ENCODE measurements at regions not wholly inside any gene's neighbourhood (a gene's known extent, or its start where the extent isn't known, plus 50 kb on each side); places are given as distances from the start of the nearest gene placed in this dataset.

GRCh38 chr4:96652158-96652557 is 812.3 kb downstream of the PDHA2 start:
- peaks cover 13% of the 10 kb centered on the region; the same call in 1 of the 2 replicates for H3K9me3 ChIP-seq (ENCODE audit: insufficient read depth, low read length)
- H3K4me1 ChIP-seq (ENCODE audit: insufficient read depth, insufficient read length) = no peaks in the 10 kb centered on the region
- no peak overlapping the region for H3K4me3 ChIP-seq (ENCODE audit: insufficient read length, low read depth)
- no peaks in the 10 kb centered on the region for H3K27me3 ChIP-seq (ENCODE audit: insufficient read depth, insufficient read length)
- no peak overlapping the region for H3K9ac ChIP-seq (ENCODE audit: insufficient read length, low read depth)
- no peaks in the 10 kb centered on the region for H3K36me3 ChIP-seq (ENCODE audit: insufficient read depth, insufficient read length, low read length)
- no peak for DNase-seq (ENCODE audit: low read depth, low spot score)
- no peak for TF ChIP-seq YY1 (IDR thresholded peaks at IDR 0.05; ENCODE audit: insufficient read depth, insufficient read length)

GRCh38 chr4:96652821-96653220 is 812.9 kb downstream of the PDHA2 start:
- TF ChIP-seq ZNF274 (IDR thresholded peaks at IDR 0.05; ENCODE audit: low read depth, low read length) (no peak), YY1 (IDR thresholded peaks at IDR 0.05; ENCODE audit: insufficient read depth, insufficient read length) (no peak), SUZ12 (IDR thresholded peaks at IDR 0.05; ENCODE audit: extremely low read depth, insufficient read depth, insufficient read length) (no peak)
- Histone ChIP-seq H3K36me3 (ENCODE audit: insufficient read depth, insufficient read length, low read length) (no peaks in the 10 kb centered on the region), H3K27me3 (ENCODE audit: insufficient read depth, insufficient read length) (no peaks in the 10 kb centered on the region), H3K9ac (ENCODE audit: insufficient read length, low read depth) (no peak overlapping the region), H3K4me1 (ENCODE audit: insufficient read depth, insufficient read length) (no peaks in the 10 kb centered on the region), H3K9me3 (ENCODE audit: insufficient read depth, low read length) (peaks cover 13% of the 10 kb centered on the region; the same call in 1 of the 2 replicates), H3K4me3 (ENCODE audit: insufficient read length, low read depth) (no peak overlapping the region)
- DNase-seq (ENCODE audit: low read depth, low spot score) = no peak

GRCh38 chr4:96654045-96654444 is 814.2 kb downstream of the PDHA2 start:
- Histone ChIP-seq H3K4me1 (ENCODE audit: insufficient read depth, insufficient read length) (no peaks in the 10 kb centered on the region), H3K4me3 (ENCODE audit: insufficient read length, low read depth) (no peak overlapping the region), H3K9ac (ENCODE audit: insufficient read length, low read depth) (no peak overlapping the region), H3K27me3 (ENCODE audit: insufficient read depth, insufficient read length) (no peaks in the 10 kb centered on the region), H3K9me3 (ENCODE audit: insufficient read depth, low read length) (peaks cover 13% of the 10 kb centered on the region; the same call in 1 of the 2 replicates), H3K36me3 (ENCODE audit: insufficient read depth, insufficient read length, low read length) (no peaks in the 10 kb centered on the region)
- TF ChIP-seq SUZ12 (IDR thresholded peaks at IDR 0.05; ENCODE audit: extremely low read depth, insufficient read depth, insufficient read length) (no peak), YY1 (IDR thresholded peaks at IDR 0.05; ENCODE audit: insufficient read depth, insufficient read length) (no peak)
- DNase-seq (ENCODE audit: low read depth, low spot score) = no peak

- DNase-seq (ENCODE audit: low read depth, low spot score) = no peak
- Histone ChIP-seq H3K36me3 (ENCODE audit: insufficient read depth, insufficient read length, low read length) (no peaks in the 10 kb centered on the region), H3K4me3 (ENCODE audit: insufficient read length, low read depth) (no peak overlapping the region), H3K9ac (ENCODE audit: insufficient read length, low read depth) (no peak overlapping the region), H3K4me1 (ENCODE audit: insufficient read depth, insufficient read length) (no peaks in the 10 kb centered on the region), H3K27me3 (ENCODE audit: insufficient read depth, insufficient read length) (no peaks in the 10 kb centered on the region), H3K9me3 (ENCODE audit: insufficient read depth, low read length) (no peaks in the 10 kb centered on the region)
- TF ChIP-seq YY1 (IDR thresholded peaks at IDR 0.05; ENCODE audit: insufficient read depth, insufficient read length) (no peak), ZNF274 (IDR thresholded peaks at IDR 0.05; ENCODE audit: low read depth, low read length) (no peak), SUZ12 (IDR thresholded peaks at IDR 0.05; ENCODE audit: extremely low read depth, insufficient read depth, insufficient read length) (no peak)
Observed at GRCh38 chr4:96670381-96670780, 830.5 kb downstream of the PDHA2 start.

DNA sequence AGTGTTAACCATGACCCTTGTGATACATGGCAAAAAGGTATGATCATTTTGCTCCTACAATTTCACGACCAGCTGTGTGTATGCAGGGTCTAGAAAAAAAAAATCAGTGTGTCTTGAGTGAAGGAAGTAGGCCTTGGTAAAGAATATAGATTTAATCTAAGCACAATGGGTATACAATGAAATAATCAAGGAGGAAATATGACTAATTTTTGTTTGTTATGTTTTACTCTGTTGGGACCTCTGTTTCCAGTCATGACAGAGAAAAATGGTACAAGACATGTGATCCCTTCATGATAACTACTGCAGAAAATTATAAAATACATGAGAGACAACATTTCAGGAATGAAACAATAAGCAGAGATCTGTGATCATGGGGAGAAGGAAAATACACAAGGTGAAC is 835.5 kb downstream of the PDHA2 start:
- H3K36me3 ChIP-seq (ENCODE audit: insufficient read depth, insufficient read length, low read length) = no peaks in the 10 kb centered on the region
- no peaks in the 10 kb centered on the region for H3K27me3 ChIP-seq (ENCODE audit: insufficient read depth, insufficient read length)
- H3K9ac ChIP-seq (ENCODE audit: insufficient read length, low read depth) = no peak overlapping the region
- TF ChIP-seq YY1 (IDR thresholded peaks at IDR 0.05; ENCODE audit: insufficient read depth, insufficient read length) (no peak), SUZ12 (IDR thresholded peaks at IDR 0.05; ENCODE audit: extremely low read depth, insufficient read depth, insufficient read length) (no peak), ZNF274 (IDR thresholded peaks at IDR 0.05; ENCODE audit: low read depth, low read length) (no peak)
- DNase-seq (ENCODE audit: low read depth, low spot score) = no peak
- no peaks in the 10 kb centered on the region; the same call in 1 of the 2 replicates for H3K9me3 ChIP-seq (ENCODE audit: insufficient read depth, low read length)
- no peaks in the 10 kb centered on the region for H3K4me1 ChIP-seq (ENCODE audit: insufficient read depth, insufficient read length)
- no peak overlapping the region for H3K4me3 ChIP-seq (ENCODE audit: insufficient read length, low read depth)

DNA sequence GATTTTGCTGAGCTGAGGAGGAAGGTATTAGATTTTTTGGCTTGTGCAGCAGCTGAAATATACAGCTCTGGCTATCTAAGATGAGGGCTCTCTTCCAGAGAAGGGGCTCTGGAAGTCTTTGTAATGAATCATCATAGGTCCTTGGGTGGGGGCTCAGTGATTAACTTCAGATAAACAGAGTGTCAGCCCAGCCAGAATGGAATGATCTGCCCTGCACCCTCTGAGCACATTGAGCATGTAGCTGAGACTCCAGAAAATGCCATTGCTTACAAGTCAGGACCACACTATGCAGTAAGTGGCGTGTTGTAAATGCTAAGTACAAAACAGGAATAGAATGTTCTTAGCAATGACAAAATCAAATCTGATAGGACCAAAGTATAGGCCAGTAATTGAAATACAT is 836.0 kb downstream of the PDHA2 start:
- Histone ChIP-seq H3K4me1 (ENCODE audit: insufficient read depth, insufficient read length) (no peaks in the 10 kb centered on the region), H3K36me3 (ENCODE audit: insufficient read depth, insufficient read length, low read length) (no peaks in the 10 kb centered on the region), H3K27me3 (ENCODE audit: insufficient read depth, insufficient read length) (no peaks in the 10 kb centered on the region), H3K9ac (ENCODE audit: insufficient read length, low read depth) (no peak overlapping the region), H3K9me3 (ENCODE audit: insufficient read depth, low read length) (no peaks in the 10 kb centered on the region; the same call in 1 of the 2 replicates), H3K4me3 (ENCODE audit: insufficient read length, low read depth) (no peak overlapping the region)
- DNase-seq (ENCODE audit: low read depth, low spot score) = no peak
- TF ChIP-seq YY1 (IDR thresholded peaks at IDR 0.05; ENCODE audit: insufficient read depth, insufficient read length) (no peak), SUZ12 (IDR thresholded peaks at IDR 0.05; ENCODE audit: extremely low read depth, insufficient read depth, insufficient read length) (no peak), ZNF274 (IDR thresholded peaks at IDR 0.05; ENCODE audit: low read depth, low read length) (no peak)

DNA sequence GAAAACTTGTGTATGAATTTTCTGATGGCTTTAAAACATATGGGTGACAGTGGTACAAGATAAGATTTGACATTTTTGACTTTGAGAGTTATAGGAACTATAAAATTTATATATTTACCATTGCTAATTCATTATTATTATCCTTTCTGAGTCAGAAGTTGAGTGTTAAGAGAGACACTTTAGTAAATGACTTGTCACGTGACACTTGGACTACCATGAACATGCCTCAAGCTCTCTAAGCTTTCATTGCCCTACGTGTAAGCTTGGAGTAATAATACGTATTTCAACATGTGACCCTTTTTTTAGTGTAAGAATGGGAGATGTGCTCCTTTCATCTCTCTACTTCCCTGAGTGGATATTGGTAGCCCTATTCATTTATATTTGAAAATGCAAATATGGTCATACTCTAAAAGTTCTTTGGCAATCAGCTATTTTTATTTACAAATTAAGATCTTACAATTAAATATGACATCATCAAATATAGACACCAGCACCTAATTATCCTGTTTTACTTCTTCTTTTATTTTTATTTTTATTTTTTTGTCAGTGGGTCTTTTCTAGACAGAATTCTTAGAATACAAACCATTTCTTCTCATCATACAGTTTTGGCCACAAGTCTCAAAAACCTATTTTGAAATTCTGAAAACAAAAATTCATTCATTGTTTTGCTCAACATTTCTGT is 837.0 kb downstream of the PDHA2 start:
- no peak for DNase-seq (ENCODE audit: low read depth, low spot score)
- H3K9me3 ChIP-seq (ENCODE audit: insufficient read depth, low read length) = no peaks in the 10 kb centered on the region; the same call in 1 of the 2 replicates
- H3K36me3 ChIP-seq (ENCODE audit: insufficient read depth, insufficient read length, low read length) = no peaks in the 10 kb centered on the region
- H3K27me3 ChIP-seq (ENCODE audit: insufficient read depth, insufficient read length) = no peaks in the 10 kb centered on the region
- H3K4me3 ChIP-seq (ENCODE audit: insufficient read length, low read depth) = no peak overlapping the region
- TF ChIP-seq SUZ12 (IDR thresholded peaks at IDR 0.05; ENCODE audit: extremely low read depth, insufficient read depth, insufficient read length) (no peak), YY1 (IDR thresholded peaks at IDR 0.05; ENCODE audit: insufficient read depth, insufficient read length) (no peak), ZNF274 (IDR thresholded peaks at IDR 0.05; ENCODE audit: low read depth, low read length) (no peak)
- H3K4me1 ChIP-seq (ENCODE audit: insufficient read depth, insufficient read length) = no peaks in the 10 kb centered on the region
- H3K9ac ChIP-seq (ENCODE audit: insufficient read length, low read depth) = no peak overlapping the region
